ENCODE measurements at regions not wholly inside any gene's neighbourhood (a gene's known extent, or its start where the extent isn't known, plus 50 kb on each side); places are given as distances from the start of the nearest gene placed in this dataset.

DNA sequence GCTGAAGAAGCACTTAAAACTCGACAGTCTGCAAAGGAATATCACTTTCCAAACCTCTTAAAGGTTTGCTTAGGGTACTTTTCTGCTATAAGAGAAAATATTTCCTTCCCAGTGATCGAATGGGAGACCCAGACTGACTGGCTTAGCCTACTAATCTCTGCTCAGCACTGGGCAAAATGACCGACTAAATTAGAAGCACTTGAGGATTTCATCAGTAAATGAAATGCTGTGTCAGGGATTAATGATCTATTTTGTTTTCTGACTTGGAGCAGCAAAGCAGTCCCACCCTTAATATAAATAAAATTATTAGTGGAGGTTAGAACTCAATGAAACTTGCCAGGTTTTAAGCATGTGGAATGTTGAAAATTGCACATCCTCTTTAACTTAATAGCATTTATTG, 411.6 kb downstream of the NEBL start:
- no peak overlapping the region for H2AFZ ChIP-seq (replicated peaks; ENCODE audit: low read length, poor library complexity)
- no TSS peak for BruUV-seq (replicated peaks)
- H3K27me3 ChIP-seq (ENCODE audit: control insufficient read depth, insufficient read depth, low read length) = no peaks in the 10 kb centered on the region
- H4K8ac ChIP-seq (ENCODE audit: low read depth in 2 of 2, low read length in 2 of 2) = no peak overlapping the region
- H2AK5ac ChIP-seq (ENCODE audit: low read depth, low read length) = no peak overlapping the region
- no peak overlapping the region for H3K18ac ChIP-seq (ENCODE audit: low read depth, low read length)
- no peak overlapping the region for H3K4me2 ChIP-seq (ENCODE audit: low read depth, low read length)
- H3K4ac ChIP-seq (ENCODE audit: low read depth, low read length) = no peak overlapping the region
- no peak for TF ChIP-seq NFE2L2 (IDR thresholded peaks at IDR 0.05; ENCODE audit: low read depth, low read length)
- no peak for TF ChIP-seq FOS (IDR thresholded peaks at IDR 0.05; ENCODE audit: low read depth, low read length)
- no peak for TF ChIP-seq POLR2A (IDR thresholded peaks at IDR 0.05; ENCODE audit: low read depth, low read length)
- no peak overlapping the region for H3K9ac ChIP-seq (ENCODE audit: low read depth, low read length)
- no peak for ATAC-seq (ENCODE audit: low read depth)
- H3K4me1 ChIP-seq (ENCODE audit: control insufficient read depth, insufficient read depth, low read length) = no peaks in the 10 kb centered on the region
- H3K36me3 ChIP-seq (ENCODE audit: control insufficient read depth, insufficient read depth, low read length) = no peaks in the 10 kb centered on the region
- H3K9me3 ChIP-seq (ENCODE audit: control insufficient read depth, insufficient read depth, low read length) = peaks cover 2% of the 10 kb centered on the region; the same call in 1 of the 2 replicates
- POLR2A ChIA-PET (ENCODE audit: unreplicated experiment) = no interaction called here
- H2BK15ac ChIP-seq (ENCODE audit: low read depth, low read length) = no peak overlapping the region
- no peak overlapping the region for H2BK120ac ChIP-seq (ENCODE audit: low read depth, low read length)
- H3K14ac ChIP-seq (replicated peaks; ENCODE audit: low read depth, low read length) = no peak overlapping the region
- H3K79me1 ChIP-seq (ENCODE audit: low read depth in 1 of 2, low read length in 2 of 2) = no peaks in the 10 kb centered on the region
- WGBS, 2 experiments (ENCODE audit: extremely low coverage in 2 of 2, insufficient read length in 1 of 2) = no CpG with 5 or more reads among the region's 3 CpGs
- CTCF ChIA-PET = interaction anchor here (0.7 kb wide), 1 partner anchor 157 kb away, joined by 3 read pairs; no protein-coding TSS in a partner anchor
- in situ Hi-C loops (cut with MboI; ENCODE audit: low sequenced_read_pairs) (no loop called here), dilution Hi-C loops (cut with HindIII; ENCODE audit: low sequenced_read_pairs, unreplicated experiment) (no loop called here), intact Hi-C loops (cut with micrococcal nuclease) (no loop called here)
- H2AK9ac ChIP-seq (replicated peaks; ENCODE audit: low read depth, low read length, poor library complexity) = no peak overlapping the region
- no peaks in the 10 kb centered on the region for H4K20me1 ChIP-seq (ENCODE audit: insufficient read depth, low read length)
- no peak overlapping the region for H4K91ac ChIP-seq (ENCODE audit: insufficient read depth, low read depth, low read length)
- no peak overlapping the region for H4K5ac ChIP-seq (ENCODE audit: low read depth, low read length)
- no peak overlapping the region for H3K56ac ChIP-seq (ENCODE audit: extremely low read depth, insufficient read depth, low read length)
- H3K27ac ChIP-seq (ENCODE audit: insufficient read depth, low read length) = no peak overlapping the region
- H3K9me1 ChIP-seq (ENCODE audit: insufficient read depth, low read length) = no peaks in the 10 kb centered on the region
- H3K4me3 ChIP-seq (ENCODE audit: insufficient read depth, low read depth, low read length) = no peak overlapping the region
- no peak overlapping the region for H3K23ac ChIP-seq (ENCODE audit: low read depth, low read length)
- H2BK20ac ChIP-seq (ENCODE audit: low read depth, low read length) = no peak overlapping the region
- no peak for DNase-seq
- H2BK5ac ChIP-seq (ENCODE audit: low read depth, low read length, poor library complexity, severe bottlenecking) = no peak overlapping the region

All from IMR-90 (cell line).